T-cell (primary cell): ENCODE measurements at regions not wholly inside any gene's neighbourhood (a gene's known extent, or its start where the extent isn't known, plus 50 kb on each side); places are given as distances from the start of the nearest gene placed in this dataset.

Source experiments
- ATAC-seq, 4 experiments: fragments of 200-7000 bp in 3 of 4; fragments of 150-1000 bp in 1 of 4; cut with Tn5 transposase; replicated peaks in 1 of 4; 1 replicate in 3 of 4; 2 replicates in 1 of 4; pipeline ENCODE4 v1.10.0; 2021; ENCODE audit warnings: moderate library complexity in 3 of 4, mild to moderate bottlenecking in 2 of 4, moderate number of reproducible peaks in 1 of 4
- CTCF ChIA-PET, 2 donors: fragments of 300-600 bp; sonication (Branson Sonifier 250); formaldehyde crosslinking; loops; one replicate each; lab custom pipeline; 2022; ENCODE audit warnings: antibody characterized with exemption in 2 of 2; lab: Charles Lee
- POLR2A ChIA-PET, 2 donors: fragments of 300-600 bp; sonication (Branson Sonifier 250); formaldehyde crosslinking; loops; one replicate each; lab custom pipeline; 2022; ENCODE audit warnings: antibody characterized with exemption in 2 of 2; lab: Charles Lee
- DNase-seq, 35 experiments: peaks; one replicate each; pipeline versions ENCODE4 v3.0.0 to v3.0.0-alpha.2; 2013 to 2023
- H3K27ac ChIP-seq: one replicate; pipeline ENCODE4 v1.5.1; 2013; ENCODE audit warnings: low read length
- H3K27me3 ChIP-seq, 2 experiments: replicated peaks in 1 of 2; 1 replicate in 1 of 2; 2 replicates in 1 of 2; pipeline versions ENCODE4 v1.6.1 to v1.7.0; 2013; ENCODE audit warnings: low read length in 1 of 2, mixed read lengths in 1 of 2; ENCODE audit not compliant: control insufficient read depth in 2 of 2, insufficient read depth in 2 of 2; ENCODE audit errors: extremely low read depth in 1 of 2
- H3K36me3 ChIP-seq, 2 donors: 1 replicate in 1 of 2; 2 replicates in 1 of 2; pipeline versions ENCODE4 v1.6.1 to v1.7.0; 2013; ENCODE audit warnings: low read length in 1 of 2; ENCODE audit not compliant: control insufficient read depth in 2 of 2, insufficient read depth in 1 of 2; ENCODE audit errors: extremely low read depth in 1 of 2
- H3K4me1 ChIP-seq, 2 experiments: 1 replicate in 1 of 2; 2 replicates in 1 of 2; pipeline versions ENCODE4 v1.6.1 to v1.7.0; 2013; ENCODE audit warnings: low read length in 2 of 2, mixed read lengths in 1 of 2; ENCODE audit not compliant: insufficient read depth in 2 of 2, control insufficient read depth in 1 of 2; ENCODE audit errors: extremely low read depth in 1 of 2
- H3K4me3 ChIP-seq, 2 donors: 1 replicate in 1 of 2; 2 replicates in 1 of 2; pipeline versions ENCODE4 v1.5.1 to v1.7.0; 2013; ENCODE audit warnings: mild to moderate bottlenecking in 2 of 2, low read length in 1 of 2, moderate library complexity in 1 of 2; ENCODE audit not compliant: control insufficient read depth in 1 of 2; ENCODE audit errors: extremely low read depth in 1 of 2
- H3K9me3 ChIP-seq: 2 replicates; pipeline ENCODE4 v1.7.0; 2013
- H3K27ac Mint-ChIP-seq, 2 donors: one replicate each; pipeline ENCODE4 v1.8.0; 2020 to 2021; ENCODE audit warnings: mild to moderate bottlenecking in 2 of 2, mixed read lengths in 2 of 2
- H3K27me3 Mint-ChIP-seq, 2 donors: one replicate each; pipeline ENCODE4 v1.8.0; 2021 to 2022; ENCODE audit warnings: mixed read lengths in 2 of 2
- H3K36me3 Mint-ChIP-seq: one replicate; pipeline ENCODE4 v1.8.0; 2021; ENCODE audit warnings: mixed read lengths
- H3K4me1 Mint-ChIP-seq, 3 donors: one replicate each; pipeline ENCODE4 v1.8.0; 2020 to 2022; ENCODE audit warnings: mixed read lengths in 3 of 3, mild to moderate bottlenecking in 1 of 3
- H3K4me3 Mint-ChIP-seq, 3 donors: one replicate each; pipeline ENCODE4 v1.8.0; 2020 to 2022; ENCODE audit warnings: mild to moderate bottlenecking in 3 of 3, mixed read lengths in 3 of 3, moderate library complexity in 3 of 3
- H3K9me3 Mint-ChIP-seq, 3 donors: one replicate each; pipeline ENCODE4 v1.8.0; 2020 to 2022; ENCODE audit warnings: mixed read lengths in 3 of 3
- WGBS: methylation state at CpG from one replicate; pipeline ENCODE4 v1.1.5; 2013; ENCODE audit warnings: missing lambda C conversion rate; ENCODE audit not compliant: insufficient coverage; 5-methylcytosine and 5-hydroxymethylcytosine counted together

DNA sequence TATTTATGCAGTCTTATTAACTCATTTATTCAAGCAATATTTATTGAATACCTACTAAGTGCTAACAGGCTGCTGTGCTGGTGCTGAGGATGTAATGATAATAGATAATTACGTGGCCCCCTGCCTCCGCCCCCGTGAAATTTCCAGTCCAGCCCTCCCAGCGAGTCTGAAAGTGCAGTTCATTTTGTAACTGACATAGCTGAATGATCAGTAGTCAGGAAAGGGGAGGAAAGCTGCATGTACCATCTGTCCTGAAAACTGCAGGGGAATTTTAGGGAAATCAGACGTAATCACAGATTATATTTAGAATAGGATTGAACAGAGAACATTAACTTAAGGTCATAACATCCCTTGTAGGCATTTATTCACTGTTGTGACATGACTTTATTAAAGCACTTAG lies 736.8 kb downstream of the MCTP2 start:
- H3K9me3 Mint-ChIP-seq: peaks cover 4 to 8% (median 4%) of the 10 kb centered on the region in 3 donors
- no peak for DNase-seq
- POLR2A ChIA-PET: interaction anchor here in 1 of 2 donors (0.5 kb wide), 1 partner anchor 29 kb away, joined by 5 read pairs; no protein-coding TSS in a partner anchor
- no peak overlapping the region for H3K27ac ChIP-seq
- no peaks in the 10 kb centered on the region for H3K27me3 ChIP-seq
- no peaks in the 10 kb centered on the region for H3K4me1 Mint-ChIP-seq
- no peak overlapping the region for H3K4me3 ChIP-seq
- no peak for ATAC-seq
- no peaks in the 10 kb centered on the region for H3K36me3 ChIP-seq
- no peaks in the 10 kb centered on the region for H3K9me3 ChIP-seq
- H3K27ac Mint-ChIP-seq: no peak overlapping the region
- H3K27me3 Mint-ChIP-seq: no peaks in the 10 kb centered on the region
- H3K4me1 ChIP-seq: no peaks in the 10 kb centered on the region
- H3K4me3 Mint-ChIP-seq: no peak overlapping the region
- CTCF ChIA-PET: no interaction called here
- no peaks in the 10 kb centered on the region for H3K36me3 Mint-ChIP-seq
- WGBS: 93% methylated on average over 4 of the region's 5 CpGs

DNA sequence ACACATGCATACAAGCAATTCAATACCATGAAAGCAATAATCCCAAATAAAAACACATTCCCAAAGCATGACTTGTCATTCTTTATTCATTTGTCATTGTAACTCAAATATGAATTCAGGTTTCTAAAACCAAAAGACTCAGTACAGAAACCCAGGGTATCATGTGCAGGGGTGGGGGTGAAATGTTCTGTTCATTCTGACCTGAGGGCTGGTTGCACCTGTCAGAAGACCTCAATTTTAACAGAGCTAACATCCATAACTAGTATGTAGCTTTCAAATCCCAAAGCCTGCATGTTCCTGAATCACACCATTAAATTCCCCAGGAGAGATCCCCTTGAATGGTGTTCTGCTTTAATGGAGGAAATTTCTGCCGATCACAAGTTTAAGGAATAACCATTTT lies 738.7 kb downstream of the MCTP2 start:
- no peak for ATAC-seq
- WGBS: no CpG with 5 or more reads among the region's 1 CpG
- no peaks in the 10 kb centered on the region for H3K27me3 Mint-ChIP-seq
- Histone ChIP-seq H3K36me3 (no peaks in the 10 kb centered on the region), H3K9me3 (no peaks in the 10 kb centered on the region), H3K4me1 (no peaks in the 10 kb centered on the region), H3K27ac (no peak overlapping the region), H3K27me3 (no peaks in the 10 kb centered on the region), H3K4me3 (no peak overlapping the region)
- no peaks in the 10 kb centered on the region for H3K4me1 Mint-ChIP-seq
- H3K36me3 Mint-ChIP-seq: no peaks in the 10 kb centered on the region
- peaks cover 0 to 4% (median 1%) of the 10 kb centered on the region in 3 donors for H3K9me3 Mint-ChIP-seq
- POLR2A ChIA-PET: no interaction called here
- DNase-seq: no peak
- no peak overlapping the region for H3K27ac Mint-ChIP-seq
- H3K4me3 Mint-ChIP-seq: no peak overlapping the region
- CTCF ChIA-PET: no interaction called here

DNA sequence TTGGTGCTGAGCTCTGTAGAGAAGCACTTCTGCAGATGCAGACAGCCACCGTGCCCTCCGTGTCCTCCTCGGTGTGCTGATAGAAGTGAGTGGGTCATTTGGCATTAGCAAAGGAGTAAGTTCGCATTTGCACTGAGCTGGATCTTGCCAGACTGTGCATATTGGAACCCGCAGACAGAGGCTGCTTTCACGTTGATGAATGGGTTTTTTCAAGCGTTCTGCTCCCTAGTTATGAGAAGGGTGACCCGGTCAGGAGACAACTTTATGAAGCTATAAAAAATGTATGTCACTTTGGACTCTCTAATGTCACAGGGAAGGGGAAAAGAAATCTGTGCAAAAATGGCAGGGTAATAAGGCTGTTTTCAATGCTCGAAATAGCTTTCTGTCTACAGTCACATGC lies 739.4 kb downstream of the MCTP2 start:
- DNase-seq (no peak), ATAC-seq (no peak)
- Histone ChIP-seq H3K27me3 (no peaks in the 10 kb centered on the region), H3K9me3 (no peaks in the 10 kb centered on the region), H3K36me3 (no peaks in the 10 kb centered on the region), H3K4me3 (no peak overlapping the region), H3K27ac (no peak overlapping the region), H3K4me1 (no peaks in the 10 kb centered on the region)
- H3K9me3 Mint-ChIP-seq: peaks cover 0 to 4% (median 4%) of the 10 kb centered on the region in 3 donors
- no peak overlapping the region for H3K4me3 Mint-ChIP-seq
- H3K27me3 Mint-ChIP-seq: no peaks in the 10 kb centered on the region
- CTCF ChIA-PET: no interaction called here
- 91% methylated on average over 8 of the region's 9 CpGs for WGBS
- H3K4me1 Mint-ChIP-seq: no peaks in the 10 kb centered on the region
- H3K27ac Mint-ChIP-seq: no peak overlapping the region
- POLR2A ChIA-PET: interaction anchor here in 1 of 2 donors (1.1 kb wide), 1 partner anchor 11 kb away, joined by 5 read pairs; no protein-coding TSS in a partner anchor
- no peaks in the 10 kb centered on the region for H3K36me3 Mint-ChIP-seq

DNA sequence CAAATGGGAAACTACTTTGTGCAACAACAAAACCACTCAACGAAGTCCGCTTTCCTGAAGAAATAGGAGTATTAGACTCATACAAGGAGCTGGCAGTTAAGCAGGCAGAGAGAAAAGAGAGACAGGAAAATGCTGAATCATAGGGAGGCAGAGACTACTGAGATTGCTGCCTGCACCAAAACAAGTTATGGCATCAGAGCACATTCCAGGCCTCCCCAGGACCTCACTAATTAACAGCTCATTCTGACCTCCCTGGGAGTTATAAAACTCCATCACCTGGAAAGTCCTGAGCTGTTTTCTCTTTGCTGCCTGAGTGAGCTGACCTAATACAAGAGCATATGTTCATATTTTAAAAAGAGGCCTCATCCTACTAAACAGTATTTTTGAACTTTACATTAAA lies 741.0 kb downstream of the MCTP2 start:
- Histone ChIP-seq H3K4me1 (no peaks in the 10 kb centered on the region), H3K36me3 (no peaks in the 10 kb centered on the region), H3K4me3 (no peak overlapping the region), H3K27me3 (no peaks in the 10 kb centered on the region), H3K27ac (no peak overlapping the region), H3K9me3 (no peaks in the 10 kb centered on the region)
- peaks cover 0 to 4% (median 0%) of the 10 kb centered on the region in 3 donors for H3K9me3 Mint-ChIP-seq
- no peak overlapping the region for H3K27ac Mint-ChIP-seq
- ChIA-PET CTCF (no interaction called here), POLR2A (no interaction called here)
- no peaks in the 10 kb centered on the region for H3K36me3 Mint-ChIP-seq
- H3K4me1 Mint-ChIP-seq: no peaks in the 10 kb centered on the region
- no CpG with 5 or more reads among the region's 2 CpGs for WGBS
- H3K27me3 Mint-ChIP-seq: no peaks in the 10 kb centered on the region
- no peak for DNase-seq
- ATAC-seq: no peak
- H3K4me3 Mint-ChIP-seq: no peak overlapping the region

DNA sequence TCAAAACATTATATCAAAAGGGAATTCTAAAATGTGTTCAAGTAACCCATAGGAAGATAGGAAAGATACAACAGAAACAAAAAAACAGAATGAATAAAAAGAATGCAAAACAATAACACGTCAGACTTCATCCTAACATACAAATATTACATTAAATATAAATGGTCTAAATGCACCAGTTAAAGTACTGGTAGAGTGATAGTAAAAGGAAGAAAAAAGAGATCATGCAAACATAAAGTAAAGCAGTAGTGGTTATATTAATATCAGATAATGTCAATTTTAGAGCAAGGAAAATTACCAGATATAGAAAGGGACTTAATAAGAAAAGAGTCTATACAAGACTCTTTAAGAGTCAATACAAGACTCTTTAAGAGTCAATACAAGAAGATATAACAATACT lies 755.7 kb downstream of the MCTP2 start:
- H3K36me3 ChIP-seq: no peaks in the 10 kb centered on the region
- no peaks in the 10 kb centered on the region for H3K4me1 Mint-ChIP-seq
- no peak overlapping the region for H3K4me3 Mint-ChIP-seq
- peaks cover 12 to 27% (median 15%) of the 10 kb centered on the region in 3 donors for H3K9me3 Mint-ChIP-seq
- no peak overlapping the region for H3K27ac Mint-ChIP-seq
- no peak for DNase-seq
- no peaks in the 10 kb centered on the region for H3K4me1 ChIP-seq
- no peak overlapping the region for H3K4me3 ChIP-seq
- no peaks in the 10 kb centered on the region for H3K9me3 ChIP-seq
- H3K36me3 Mint-ChIP-seq: no peaks in the 10 kb centered on the region
- ChIA-PET POLR2A (no interaction called here), CTCF (no interaction called here)
- no peak for ATAC-seq
- no peaks in the 10 kb centered on the region for H3K27me3 Mint-ChIP-seq
- H3K27ac ChIP-seq: no peak overlapping the region
- H3K27me3 ChIP-seq: no peaks in the 10 kb centered on the region
- no CpG with 5 or more reads among the region's 1 CpG for WGBS

DNA sequence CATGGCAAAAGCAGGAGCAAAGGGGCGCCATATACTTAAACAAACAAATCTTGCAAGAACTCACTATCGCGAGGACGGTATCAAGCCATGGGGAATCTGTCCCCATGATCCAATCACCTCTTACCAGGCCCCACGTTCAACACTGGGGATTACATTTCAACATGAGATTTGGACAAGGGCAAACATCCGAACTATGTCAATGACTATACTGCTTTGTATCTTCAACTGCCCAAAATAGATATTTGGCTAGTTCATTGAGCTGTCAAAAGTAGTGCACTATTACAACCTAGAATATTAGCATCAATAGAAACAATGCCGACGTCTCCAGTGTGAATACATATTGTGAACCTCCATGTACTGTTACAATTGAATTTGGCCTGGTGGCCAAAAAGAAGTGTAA lies 760.4 kb downstream of the MCTP2 start:
- CTCF ChIA-PET: no interaction called here
- no peak for ATAC-seq

DNA sequence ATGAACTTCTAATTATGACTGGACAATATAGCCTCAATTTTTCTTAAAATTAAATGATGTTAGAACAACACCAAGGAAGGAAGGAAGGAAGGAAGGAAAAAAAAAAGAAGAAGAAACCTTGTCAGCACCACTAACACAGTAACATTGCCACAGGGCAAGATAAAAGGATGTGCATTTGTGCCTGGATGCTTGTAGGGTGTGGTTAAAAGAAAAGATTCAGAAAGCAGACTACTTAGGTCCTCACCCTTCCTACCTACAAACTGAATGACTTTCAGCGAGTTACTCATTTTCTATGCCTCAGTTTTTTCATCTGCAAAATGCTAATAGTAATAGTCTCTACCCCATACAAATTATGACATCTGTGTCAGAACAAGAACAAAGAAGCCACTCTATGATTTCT lies 778.3 kb downstream of the MCTP2 start:
- no peaks in the 10 kb centered on the region for H3K27me3 ChIP-seq
- no peaks in the 10 kb centered on the region for H3K36me3 Mint-ChIP-seq
- DNase-seq (no peak), ATAC-seq (no peak)
- no peaks in the 10 kb centered on the region for H3K27me3 Mint-ChIP-seq
- H3K4me1 Mint-ChIP-seq: no peaks in the 10 kb centered on the region
- no peak overlapping the region for H3K27ac Mint-ChIP-seq
- H3K4me3 Mint-ChIP-seq: no peak overlapping the region
- H3K27ac ChIP-seq: no peak overlapping the region
- WGBS: no CpG with 5 or more reads among the region's 1 CpG
- H3K9me3 ChIP-seq: no peaks in the 10 kb centered on the region
- H3K36me3 ChIP-seq: no peaks in the 10 kb centered on the region
- peaks cover 1 to 5% (median 2%) of the 10 kb centered on the region in 3 donors for H3K9me3 Mint-ChIP-seq
- no peak overlapping the region for H3K4me3 ChIP-seq
- POLR2A ChIA-PET: no interaction called here
- CTCF ChIA-PET: no interaction called here
- no peaks in the 10 kb centered on the region for H3K4me1 ChIP-seq

More for the DNA sequence above, 760.4 kb downstream of the MCTP2 start:
- WGBS: 100% methylated on average over 2 of the region's 8 CpGs
- no peak overlapping the region for H3K4me3 ChIP-seq
- POLR2A ChIA-PET: no interaction called here
- H3K27me3 Mint-ChIP-seq: no peaks in the 10 kb centered on the region
- H3K36me3 Mint-ChIP-seq: no peaks in the 10 kb centered on the region
- H3K36me3 ChIP-seq: no peaks in the 10 kb centered on the region
- no peak overlapping the region for H3K27ac Mint-ChIP-seq
- H3K4me1 ChIP-seq: no peaks in the 10 kb centered on the region
- peaks cover 3 to 11% (median 5%) of the 10 kb centered on the region in 3 donors for H3K9me3 Mint-ChIP-seq
- H3K4me1 Mint-ChIP-seq: no peaks in the 10 kb centered on the region
- H3K27me3 ChIP-seq: no peaks in the 10 kb centered on the region
- H3K27ac ChIP-seq: no peak overlapping the region
- H3K4me3 Mint-ChIP-seq: no peak overlapping the region
- DNase-seq: no peak
- H3K9me3 ChIP-seq: no peaks in the 10 kb centered on the region
